ENCODE measurements at regions not wholly inside any gene's neighbourhood (a gene's known extent, or its start where the extent isn't known, plus 50 kb on each side); places are given as distances from the start of the nearest gene placed in this dataset.

- H3K27ac ChIP-seq (ENCODE audit: low read depth, low read length), result no peak overlapping the region
- no peaks in the 10 kb centered on the region for H3K36me3 ChIP-seq (ENCODE audit: insufficient read depth, low read length)
- H3K27me3 ChIP-seq (ENCODE audit: insufficient read depth, low read length), result 0 out of 2 replicates have a peak, but pooled peaks cover 6% of the 10 kb centered on the region
- H2AFZ ChIP-seq (ENCODE audit: low read length, unreplicated experiment), result no peak overlapping the region
- H3K79me2 ChIP-seq (ENCODE audit: control insufficient read depth, insufficient read depth, low read length, unreplicated experiment), result no peaks in the 10 kb centered on the region
- H3K4me1 ChIP-seq (ENCODE audit: control insufficient read depth, insufficient read depth, low read length, unreplicated experiment), result no peaks in the 10 kb centered on the region
- no peak overlapping the region for H3K4me3 ChIP-seq (ENCODE audit: low read depth, low read length)
Observed at GRCh38 chr2:147110962-147111361, 733.9 kb upstream of the ACVR2A start.

- no peak overlapping the region for H2AFZ ChIP-seq (ENCODE audit: low read length, unreplicated experiment)
- no peak overlapping the region for H3K27ac ChIP-seq (ENCODE audit: low read depth, low read length)
Observed at GRCh38 chr2:147110317-147110716, 734.5 kb upstream of the ACVR2A start.

DNA sequence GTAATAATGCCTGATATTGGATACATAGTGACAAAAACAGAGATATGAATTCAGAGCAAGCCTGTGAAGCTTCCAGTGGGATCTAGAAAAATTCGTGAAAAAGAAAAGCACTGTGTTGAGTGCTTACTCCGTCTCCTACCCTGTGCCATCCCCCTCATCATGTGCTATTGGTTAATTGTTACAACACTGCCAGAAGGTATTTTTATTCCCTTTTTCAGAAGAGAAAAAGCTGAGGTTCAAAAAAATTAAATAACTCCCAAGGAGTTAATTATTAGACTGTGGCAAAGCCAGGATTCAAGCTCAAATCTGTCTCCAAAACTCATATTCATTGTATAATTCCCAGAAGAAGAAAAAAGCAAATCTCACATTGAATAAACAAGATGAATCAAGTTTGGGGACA is 735.5 kb upstream of the ACVR2A start:
- Histone ChIP-seq H3K4me3 (ENCODE audit: low read depth, low read length) (no peak overlapping the region), H3K27me3 (ENCODE audit: insufficient read depth, low read length) (0 out of 2 replicates have a peak, but pooled peaks cover 6% of the 10 kb centered on the region), H2AFZ (ENCODE audit: low read length, unreplicated experiment) (no peak overlapping the region), H3K27ac (ENCODE audit: low read depth, low read length) (no peak overlapping the region), H3K79me2 (ENCODE audit: control insufficient read depth, insufficient read depth, low read length, unreplicated experiment) (no peaks in the 10 kb centered on the region), H3K4me1 (ENCODE audit: control insufficient read depth, insufficient read depth, low read length, unreplicated experiment) (no peaks in the 10 kb centered on the region), H3K36me3 (ENCODE audit: insufficient read depth, low read length) (no peaks in the 10 kb centered on the region)

More at GRCh38 chr2:147110317-147110716, 734.5 kb upstream of the ACVR2A start:
- Histone ChIP-seq H3K27me3 (ENCODE audit: insufficient read depth, low read length) (0 out of 2 replicates have a peak, but pooled peaks cover 6% of the 10 kb centered on the region), H3K36me3 (ENCODE audit: insufficient read depth, low read length) (no peaks in the 10 kb centered on the region), H3K4me3 (ENCODE audit: low read depth, low read length) (no peak overlapping the region), H3K79me2 (ENCODE audit: control insufficient read depth, insufficient read depth, low read length, unreplicated experiment) (no peaks in the 10 kb centered on the region), H3K4me1 (ENCODE audit: control insufficient read depth, insufficient read depth, low read length, unreplicated experiment) (no peaks in the 10 kb centered on the region)

DNA sequence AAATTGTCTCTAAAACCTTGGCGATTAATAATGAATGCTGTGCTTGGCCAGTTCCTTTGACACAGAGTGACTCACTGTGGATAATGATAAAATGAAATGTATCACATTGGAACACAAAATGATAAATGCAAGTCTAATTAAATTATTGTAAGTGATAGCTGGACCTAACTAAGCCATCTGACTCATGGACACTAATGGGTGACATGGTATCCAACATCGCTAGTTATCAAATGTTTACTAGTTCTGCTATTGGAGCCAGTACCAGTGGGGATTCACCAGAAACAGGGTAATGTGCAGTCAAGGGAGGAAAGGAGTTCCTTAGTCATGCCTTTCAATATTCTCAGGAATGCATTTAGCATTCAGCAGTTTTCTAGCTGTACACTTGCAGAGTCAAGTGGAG is 736.3 kb upstream of the ACVR2A start:
- no peak overlapping the region for H3K4me3 ChIP-seq (ENCODE audit: low read depth, low read length)
- H3K27ac ChIP-seq (ENCODE audit: low read depth, low read length), result no peak overlapping the region

DNA sequence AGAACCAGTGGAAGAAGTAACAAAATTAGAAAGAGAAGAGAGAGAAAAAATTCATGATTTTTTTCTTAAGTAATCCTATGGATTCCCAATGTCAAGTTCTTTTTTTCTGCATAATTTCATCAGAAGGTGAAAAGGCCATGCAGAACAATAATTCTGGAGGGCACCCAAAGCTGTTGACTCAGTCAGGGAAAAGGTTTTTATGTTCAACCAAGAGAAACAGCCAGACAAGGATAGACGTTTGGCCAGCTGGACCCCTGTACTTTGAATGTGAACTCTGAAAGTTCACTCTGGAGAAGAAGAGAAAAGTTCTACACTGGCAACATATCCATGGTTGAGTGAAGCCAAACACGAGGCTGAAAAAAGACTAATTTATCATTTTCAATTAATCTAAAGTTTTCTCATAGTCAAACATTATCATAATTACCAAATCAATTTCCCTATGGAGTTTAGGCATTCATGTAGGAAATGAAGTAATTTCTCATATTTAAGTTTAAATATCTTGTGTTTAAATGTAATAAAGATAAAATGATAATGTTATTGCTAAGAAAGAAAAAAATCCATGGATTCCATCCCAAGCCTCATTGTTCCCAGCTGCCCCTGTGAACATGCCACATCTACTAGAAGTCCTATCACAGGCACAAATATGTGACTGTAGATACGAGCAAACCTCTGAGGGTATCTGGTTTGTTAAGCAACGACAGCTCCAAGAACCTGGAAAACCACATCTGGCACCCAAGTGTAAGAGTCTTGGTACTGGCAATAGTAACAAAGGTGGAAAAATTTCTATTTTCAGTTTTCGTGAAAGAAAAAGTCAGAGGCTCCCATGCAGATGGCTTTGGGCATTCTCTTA is 742.7 kb upstream of the ACVR2A start:
- Histone ChIP-seq H3K27me3 (ENCODE audit: insufficient read depth, low read length) (no peaks in the 10 kb centered on the region), H3K4me1 (ENCODE audit: control insufficient read depth, insufficient read depth, low read length, unreplicated experiment) (no peaks in the 10 kb centered on the region), H2AFZ (ENCODE audit: low read length, unreplicated experiment) (no peak overlapping the region), H3K4me3 (ENCODE audit: low read depth, low read length) (no peak overlapping the region), H3K27ac (ENCODE audit: low read depth, low read length) (no peak overlapping the region), H3K79me2 (ENCODE audit: control insufficient read depth, insufficient read depth, low read length, unreplicated experiment) (no peaks in the 10 kb centered on the region), H3K36me3 (ENCODE audit: insufficient read depth, low read length) (no peaks in the 10 kb centered on the region)

More for the DNA sequence above, 736.3 kb upstream of the ACVR2A start:
- Histone ChIP-seq H3K27me3 (ENCODE audit: insufficient read depth, low read length) (0 out of 2 replicates have a peak, but pooled peaks cover 6% of the 10 kb centered on the region), H3K79me2 (ENCODE audit: control insufficient read depth, insufficient read depth, low read length, unreplicated experiment) (no peaks in the 10 kb centered on the region), H3K36me3 (ENCODE audit: insufficient read depth, low read length) (no peaks in the 10 kb centered on the region), H3K4me1 (ENCODE audit: control insufficient read depth, insufficient read depth, low read length, unreplicated experiment) (no peaks in the 10 kb centered on the region), H2AFZ (ENCODE audit: low read length, unreplicated experiment) (no peak overlapping the region)

- no peak overlapping the region for H3K4me3 ChIP-seq (ENCODE audit: low read depth, low read length)
- no peak overlapping the region for H2AFZ ChIP-seq (ENCODE audit: low read length, unreplicated experiment)
- H3K79me2 ChIP-seq (ENCODE audit: control insufficient read depth, insufficient read depth, low read length, unreplicated experiment), result no peaks in the 10 kb centered on the region
- no peaks in the 10 kb centered on the region for H3K4me1 ChIP-seq (ENCODE audit: control insufficient read depth, insufficient read depth, low read length, unreplicated experiment)
- H3K36me3 ChIP-seq (ENCODE audit: insufficient read depth, low read length), result no peaks in the 10 kb centered on the region
- H3K27ac ChIP-seq (ENCODE audit: low read depth, low read length), result no peak overlapping the region
- no peaks in the 10 kb centered on the region for H3K27me3 ChIP-seq (ENCODE audit: insufficient read depth, low read length)
Observed at GRCh38 chr2:147100406-147101035, 744.3 kb upstream of the ACVR2A start.

DNA sequence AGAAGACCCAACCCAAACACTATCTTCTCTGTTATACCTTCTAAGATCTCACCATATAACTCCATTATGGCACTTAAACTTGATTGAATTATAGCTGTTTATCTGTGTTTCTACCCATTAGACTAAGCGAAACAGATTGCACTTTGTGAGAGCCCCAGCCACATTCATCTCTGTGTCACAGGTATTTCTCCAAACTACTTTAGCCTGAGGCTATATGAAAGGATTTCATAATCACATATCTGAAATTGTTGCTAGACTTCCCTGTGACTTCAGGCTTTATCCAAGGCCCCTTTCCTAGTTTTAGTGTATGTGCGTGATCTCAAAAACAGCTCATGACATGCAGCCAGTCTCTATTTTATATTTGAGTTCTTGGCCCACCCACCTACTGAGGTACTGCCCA is 745.0 kb upstream of the ACVR2A start:
- H3K27ac ChIP-seq (ENCODE audit: low read depth, low read length), result no peak overlapping the region
- no peaks in the 10 kb centered on the region for H3K4me1 ChIP-seq (ENCODE audit: control insufficient read depth, insufficient read depth, low read length, unreplicated experiment)
- H3K79me2 ChIP-seq (ENCODE audit: control insufficient read depth, insufficient read depth, low read length, unreplicated experiment), result no peaks in the 10 kb centered on the region
- H3K4me3 ChIP-seq (ENCODE audit: low read depth, low read length), result no peak overlapping the region
- H2AFZ ChIP-seq (ENCODE audit: low read length, unreplicated experiment), result no peak overlapping the region
- no peaks in the 10 kb centered on the region for H3K27me3 ChIP-seq (ENCODE audit: insufficient read depth, low read length)
- no peaks in the 10 kb centered on the region for H3K36me3 ChIP-seq (ENCODE audit: insufficient read depth, low read length)

GRCh38 chr2:147098940-147099339 is 745.9 kb upstream of the ACVR2A start:
- H3K4me3 ChIP-seq (ENCODE audit: low read depth, low read length), result no peak overlapping the region
- no peaks in the 10 kb centered on the region for H3K4me1 ChIP-seq (ENCODE audit: control insufficient read depth, insufficient read depth, low read length, unreplicated experiment)
- H3K27me3 ChIP-seq (ENCODE audit: insufficient read depth, low read length), result no peaks in the 10 kb centered on the region; the same call in 1 of the 2 replicates
- H3K27ac ChIP-seq (ENCODE audit: low read depth, low read length), result no peak overlapping the region
- H3K79me2 ChIP-seq (ENCODE audit: control insufficient read depth, insufficient read depth, low read length, unreplicated experiment), result no peaks in the 10 kb centered on the region
- H3K36me3 ChIP-seq (ENCODE audit: insufficient read depth, low read length), result no peaks in the 10 kb centered on the region
- no peak overlapping the region for H2AFZ ChIP-seq (ENCODE audit: low read length, unreplicated experiment)

DNA sequence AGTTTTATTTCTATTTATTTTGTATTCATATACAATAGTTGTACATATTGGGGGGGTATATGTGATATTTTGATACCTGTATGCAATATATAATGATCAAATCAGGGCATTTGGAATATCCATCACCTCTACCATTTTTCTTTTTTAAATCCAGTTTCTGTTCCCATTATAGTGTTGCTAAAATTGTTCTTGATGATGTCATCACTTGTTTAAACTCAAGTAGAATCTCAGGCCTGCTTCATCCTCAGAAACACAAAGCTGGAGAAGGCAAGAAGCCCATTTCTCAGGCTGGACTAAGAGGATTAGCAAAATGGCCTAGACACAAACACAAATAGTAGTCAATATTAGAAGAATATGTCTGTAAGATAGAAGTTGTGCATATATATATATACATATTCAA is 747.1 kb upstream of the ACVR2A start:
- Histone ChIP-seq H2AFZ (ENCODE audit: low read length, unreplicated experiment) (no peak overlapping the region), H3K27ac (ENCODE audit: low read depth, low read length) (no peak overlapping the region), H3K4me1 (ENCODE audit: control insufficient read depth, insufficient read depth, low read length, unreplicated experiment) (no peaks in the 10 kb centered on the region), H3K4me3 (ENCODE audit: low read depth, low read length) (no peak overlapping the region), H3K36me3 (ENCODE audit: insufficient read depth, low read length) (no peaks in the 10 kb centered on the region), H3K79me2 (ENCODE audit: control insufficient read depth, insufficient read depth, low read length, unreplicated experiment) (no peaks in the 10 kb centered on the region), H3K27me3 (ENCODE audit: insufficient read depth, low read length) (no peaks in the 10 kb centered on the region; the same call in 1 of the 2 replicates)

DNA sequence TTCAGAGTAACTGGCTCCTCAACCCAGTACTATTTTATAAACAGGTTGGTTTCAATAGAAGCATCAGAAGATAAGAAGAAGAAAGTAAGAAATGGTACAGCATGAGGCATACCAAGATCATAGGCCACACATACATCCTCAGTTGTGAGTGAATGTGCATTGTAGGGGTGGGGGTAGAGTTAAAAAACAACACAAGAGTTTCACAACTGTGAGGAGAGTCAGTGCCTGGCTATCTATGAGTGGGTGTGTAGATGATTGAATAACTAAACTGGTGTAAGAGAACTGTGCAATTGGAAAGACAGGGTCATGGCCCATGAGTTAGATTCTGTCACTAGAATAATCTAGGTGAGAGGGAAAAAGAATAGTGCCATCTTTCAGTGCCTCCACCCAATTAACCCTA is 748.2 kb upstream of the ACVR2A start:
- H3K27me3 ChIP-seq (ENCODE audit: insufficient read depth, low read length), result no peaks in the 10 kb centered on the region; the same call in 1 of the 2 replicates
- no peak overlapping the region for H2AFZ ChIP-seq (ENCODE audit: low read length, unreplicated experiment)
- H3K79me2 ChIP-seq (ENCODE audit: control insufficient read depth, insufficient read depth, low read length, unreplicated experiment), result no peaks in the 10 kb centered on the region
- H3K4me3 ChIP-seq (ENCODE audit: low read depth, low read length), result no peak overlapping the region
- H3K36me3 ChIP-seq (ENCODE audit: insufficient read depth, low read length), result no peaks in the 10 kb centered on the region
- no peak overlapping the region for H3K27ac ChIP-seq (ENCODE audit: low read depth, low read length)
- no peaks in the 10 kb centered on the region for H3K4me1 ChIP-seq (ENCODE audit: control insufficient read depth, insufficient read depth, low read length, unreplicated experiment)

DNA sequence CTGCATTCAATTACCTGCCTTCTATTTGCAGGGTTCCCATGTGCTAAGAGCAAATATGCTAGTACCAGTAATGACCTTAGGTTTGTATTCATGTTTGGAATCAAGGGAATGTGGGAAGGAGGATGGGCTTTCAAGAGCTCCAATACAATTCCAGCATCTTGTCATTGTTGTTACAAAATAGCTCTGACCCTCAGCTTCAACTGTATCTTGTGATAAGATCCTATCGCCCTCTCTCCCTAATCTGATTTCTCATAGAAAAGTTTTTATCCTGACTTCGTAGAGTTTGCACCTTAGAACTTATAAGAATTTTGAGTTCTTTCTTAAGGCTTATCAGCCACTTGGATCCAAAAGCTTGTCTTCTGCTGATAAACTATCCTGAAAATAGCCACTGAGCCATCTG is 749.5 kb upstream of the ACVR2A start:
- Histone ChIP-seq H3K4me3 (ENCODE audit: low read depth, low read length) (no peak overlapping the region), H3K79me2 (ENCODE audit: control insufficient read depth, insufficient read depth, low read length, unreplicated experiment) (no peaks in the 10 kb centered on the region), H2AFZ (ENCODE audit: low read length, unreplicated experiment) (no peak overlapping the region), H3K36me3 (ENCODE audit: insufficient read depth, low read length) (no peaks in the 10 kb centered on the region), H3K27me3 (ENCODE audit: insufficient read depth, low read length) (no peaks in the 10 kb centered on the region; the same call in 1 of the 2 replicates), H3K27ac (ENCODE audit: low read depth, low read length) (no peak overlapping the region), H3K4me1 (ENCODE audit: control insufficient read depth, insufficient read depth, low read length, unreplicated experiment) (no peaks in the 10 kb centered on the region)
